K562 (cell line): ENCODE measurements at regions not wholly inside any gene's neighbourhood (a gene's known extent, or its start where the extent isn't known, plus 50 kb on each side); places are given as distances from the start of the nearest gene placed in this dataset.

Source experiments
- ATAC-seq: fragments of 200-7000 bp; cut with Tn5 transposase; 3 replicates; pipeline ENCODE4 v1.9.1; 2020; ENCODE audit warnings: moderate library complexity
- BruUV-seq: library from RNA; stranded (reverse); fragments of 400-500 nt; replicated peaks from 2 replicates; lab custom pipeline; 2021; lab: Mats Ljungman, UMichigan
- CTCF ChIA-PET: fragments of 300-600 bp; formaldehyde crosslinking; extraction: SDS; loops from one replicate; lab custom pipeline; 2021; ENCODE audit warnings: low intra/inter-chr PET ratio; lab: Yijun Ruan, JAX
- POLR2A ChIA-PET: fragments of 300-600, 350-650 bp; sonication (Branson Sonifier 250); formaldehyde crosslinking; extraction: SDS; loops from one replicate; lab custom pipeline; 2021; ENCODE audit warnings: antibody characterized with exemption, inconsistent platforms; lab: Yijun Ruan, JAX
- DNase-seq, 4 experiments: peaks; one replicate each; pipeline versions ENCODE4 v3.0.0 to v3.0.0-alpha.2; 2011 to 2018; ENCODE audit warnings: low spot score in 3 of 4, mixed read lengths in 3 of 4; ENCODE audit errors: extremely low read depth in 1 of 4
- FAIRE-seq: peaks from 2 replicates; lab custom pipeline; 2011; peaks lifted over from hg19 to GRCh38; lab: Jason Lieb, UNC
- H2AFZ ChIP-seq: 2 replicates; pipeline ENCODE4 v1.6.0; 2011; ENCODE audit warnings: low read depth, low read length, control low read depth, inconsistent platforms
- H3K27ac ChIP-seq: fragments of 200-600 bp; 3 replicates; pipeline ENCODE4 v1.8.0; 2011; ENCODE audit warnings: low read depth, mild to moderate bottlenecking, control low read depth, inconsistent platforms, low read length, moderate library complexity, mixed read lengths; ENCODE audit errors: extremely low read depth
- H3K27me3 ChIP-seq, 2 experiments: fragments of 300-600 bp in 1 of 2; 2 replicates in 1 of 2; 3 replicates in 1 of 2; pipeline versions ENCODE4 v1.6.0 to v1.8.0; 2011; ENCODE audit warnings: inconsistent platforms in 2 of 2, low read length in 2 of 2, mild to moderate bottlenecking in 1 of 2, mixed read lengths in 1 of 2, moderate library complexity in 1 of 2; ENCODE audit not compliant: control insufficient read depth in 2 of 2, insufficient read depth in 2 of 2
- H3K36me3 ChIP-seq: fragments of 300-600 bp; 3 replicates; pipeline ENCODE4 v1.8.0; 2011; ENCODE audit warnings: mild to moderate bottlenecking, low read length, inconsistent platforms; ENCODE audit not compliant: control insufficient read depth, insufficient read depth
- H3K4me1 ChIP-seq, 2 experiments: fragments of 200-600 bp in 1 of 2; replicated peaks in 1 of 2; 2 replicates in 1 of 2; 3 replicates in 1 of 2; pipeline versions ENCODE4 v1.5.1 to v1.8.0; 2011; ENCODE audit warnings: inconsistent platforms in 2 of 2, low read length in 2 of 2, mild to moderate bottlenecking in 1 of 2, mixed read lengths in 1 of 2, moderate library complexity in 1 of 2; ENCODE audit not compliant: control insufficient read depth in 2 of 2, insufficient read depth in 2 of 2
- H3K4me2 ChIP-seq: 2 replicates; pipeline ENCODE4 v1.6.1; 2011; ENCODE audit warnings: low read length, control low read depth, inconsistent platforms, mixed read lengths; ENCODE audit not compliant: insufficient read depth
- H3K4me3 ChIP-seq: fragments of 200-600 bp; sonication (generic), shearing (Covaris generic); 2 replicates; pipeline ENCODE4 v1.5.1; 2016; ENCODE audit warnings: control low read depth, inconsistent platforms
- H3K79me2 ChIP-seq: fragments of 200-600 bp; 3 replicates; pipeline ENCODE4 v1.8.0; 2011; ENCODE audit warnings: low read length, inconsistent platforms; ENCODE audit not compliant: control insufficient read depth, insufficient read depth
- H3K9ac ChIP-seq, 2 experiments: 2 replicates each; pipeline versions ENCODE4 v1.6.0 to v1.6.1; 2011; ENCODE audit warnings: low read depth in 2 of 2, low read length in 2 of 2, control low read depth in 1 of 2, inconsistent platforms in 1 of 2, mild to moderate bottlenecking in 1 of 2, mixed read lengths in 1 of 2; ENCODE audit not compliant: insufficient read depth in 1 of 2
- H3K9me1 ChIP-seq: one replicate; pipeline ENCODE4 v1.6.0; 2011; ENCODE audit warnings: inconsistent platforms, mild to moderate bottlenecking, low read length, moderate library complexity; ENCODE audit not compliant: control insufficient read depth, insufficient read depth
- H3K9me3 ChIP-seq: replicated peaks from 2 replicates; pipeline ENCODE4 v1.5.1; 2011; ENCODE audit warnings: low read depth, low read length, inconsistent platforms; ENCODE audit not compliant: control insufficient read depth, insufficient read depth
- H4K20me1 ChIP-seq: replicated peaks from 2 replicates; pipeline ENCODE4 v1.6.1; 2011; ENCODE audit warnings: low read length, inconsistent platforms, mixed read lengths; ENCODE audit not compliant: control insufficient read depth, insufficient read depth
- BRD4 ChIP-seq: fragments of 200-600 bp; sonication (generic); IDR thresholded peaks from 2 replicates; pipeline ENCODE4 v1.6.1; 2017; ENCODE audit warnings: inconsistent platforms
- KAT7 ChIP-seq: sonication (generic); formaldehyde crosslinking; IDR thresholded peaks from 2 replicates; pipeline ENCODE4 v1.8.0; 2022; ENCODE audit warnings: missing genetic modification reagents, mild to moderate bottlenecking, borderline replicate concordance
- MCM5 ChIP-seq: fragments of 450-650 bp; IDR thresholded peaks from 2 replicates; pipeline ENCODE4 v1.6.1; 2016; ENCODE audit warnings: low read depth
- NELFE ChIP-seq: IDR thresholded peaks from 2 replicates; pipeline ENCODE4 v1.6.1; 2011; ENCODE audit warnings: mild to moderate bottlenecking; ENCODE audit not compliant: insufficient read depth, insufficient read length
- TAF15 ChIP-seq: fragments of 200-400 bp; formaldehyde crosslinking; IDR thresholded peaks from 2 replicates; pipeline ENCODE4 v1.6.1; 2017; ENCODE audit warnings: mild to moderate bottlenecking, low read depth, low read length, moderate library complexity
- ZBTB1 ChIP-seq: sonication (generic); formaldehyde crosslinking; IDR thresholded peaks from 2 replicates; pipeline ENCODE4 v1.8.1; 2023; ENCODE audit warnings: missing genetic modification reagents, low read depth, mild to moderate bottlenecking, borderline replicate concordance
- ZNF24 ChIP-seq: fragments of 450-650 bp; IDR thresholded peaks from 2 replicates; pipeline ENCODE4 v1.6.1; 2016
- ZNF436 ChIP-seq: fragments of 250-450, 450-650 bp; sonication (Bioruptor Pico); formaldehyde crosslinking; IDR thresholded peaks from 2 replicates; pipeline ENCODE4 v1.7.0; 2020; ENCODE audit warnings: mild to moderate bottlenecking
- WGBS: fragments of 100-300 bp; shearing (Covaris generic); methylation state at CpG from one replicate; pipeline ENCODE4 v1.1.6; 2016; ENCODE audit warnings: low coverage, mixed read lengths; ENCODE audit not compliant: insufficient coverage; ENCODE audit errors: missing lambda C conversion rate; 5-methylcytosine and 5-hydroxymethylcytosine counted together
- in situ Hi-C: fragments of 300-500 bp; cut with MboI; formaldehyde crosslinking; loops from 4 replicates; pipeline ENCODE4 v1.15.0; 2018; ENCODE audit warnings: inconsistent platforms, mixed read lengths
- intact Hi-C: fragments of 100-400 bp; cut with micrococcal nuclease; formaldehyde crosslinking; loops from 2 replicates; pipeline ENCODE4 v1.14.2; 2022
- TF ChIP-seq, protein P1 (sequence below): sonication (generic); formaldehyde crosslinking; IDR thresholded peaks from 2 replicates; pipeline ENCODE4 v1.5.0; 2020; ENCODE audit warnings: missing genetic modification reagents
- TF ChIP-seq, protein P2 (sequence below): sonication (generic); formaldehyde crosslinking; IDR thresholded peaks from 2 replicates; pipeline ENCODE4 v1.9.0; 2022; ENCODE audit warnings: mild to moderate bottlenecking, missing genetic modification reagents
- TF ChIP-seq, protein P3 (sequence below): fragments of 450-650 bp; IDR thresholded peaks from 2 replicates; pipeline ENCODE4 v1.6.1; 2016; ENCODE audit warnings: antibody characterized with exemption

DNA sequence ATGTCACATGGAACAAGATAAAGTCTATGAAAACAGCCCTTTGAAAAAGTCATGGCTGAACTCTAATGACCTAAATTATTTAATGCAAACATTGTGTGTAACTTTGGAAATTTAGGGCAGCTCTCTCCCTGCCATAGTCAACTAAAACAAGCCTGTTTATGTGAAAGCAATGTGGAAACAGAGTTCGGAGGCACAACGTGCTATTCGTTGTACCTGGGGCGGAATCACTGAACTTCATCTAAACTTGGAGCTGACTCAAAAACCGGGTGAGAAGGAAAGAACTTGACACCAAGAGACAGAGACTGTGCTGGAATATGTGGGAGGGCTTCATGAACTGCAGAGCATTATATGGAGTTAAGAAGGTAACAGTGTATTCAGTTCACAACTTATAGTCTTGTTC lies 764.9 kb upstream of the GOLIM4 start:
- Histone ChIP-seq H3K79me2 (no peaks in the 10 kb centered on the region), H3K9me1 (no peaks in the 10 kb centered on the region), H3K36me3 (no peaks in the 10 kb centered on the region), H4K20me1 (no peaks in the 10 kb centered on the region), H3K27ac (no peak overlapping the region), H3K9me3 (no peaks in the 10 kb centered on the region), H3K9ac (no peak overlapping the region), H3K4me1 (no peaks in the 10 kb centered on the region), H3K27me3 (no peaks in the 10 kb centered on the region), H3K4me3 (no peak overlapping the region), H2AFZ (no peak overlapping the region), H3K4me2 (no peak overlapping the region)
- TF ChIP-seq ZNF436 = no peak
- no peak for TF ChIP-seq NELFE
- no peak for TF ChIP-seq TAF15
- TF ChIP-seq, protein P1, sequence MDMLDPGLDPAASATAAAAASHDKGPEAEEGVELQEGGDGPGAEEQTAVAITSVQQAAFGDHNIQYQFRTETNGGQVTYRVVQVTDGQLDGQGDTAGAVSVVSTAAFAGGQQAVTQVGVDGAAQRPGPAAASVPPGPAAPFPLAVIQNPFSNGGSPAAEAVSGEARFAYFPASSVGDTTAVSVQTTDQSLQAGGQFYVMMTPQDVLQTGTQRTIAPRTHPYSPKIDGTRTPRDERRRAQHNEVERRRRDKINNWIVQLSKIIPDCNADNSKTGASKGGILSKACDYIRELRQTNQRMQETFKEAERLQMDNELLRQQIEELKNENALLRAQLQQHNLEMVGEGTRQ = no peak
- TF ChIP-seq, protein P2, sequence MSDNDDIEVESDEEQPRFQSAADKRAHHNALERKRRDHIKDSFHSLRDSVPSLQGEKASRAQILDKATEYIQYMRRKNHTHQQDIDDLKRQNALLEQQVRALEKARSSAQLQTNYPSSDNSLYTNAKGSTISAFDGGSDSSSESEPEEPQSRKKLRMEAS = no peak
- TF ChIP-seq, protein P3, sequence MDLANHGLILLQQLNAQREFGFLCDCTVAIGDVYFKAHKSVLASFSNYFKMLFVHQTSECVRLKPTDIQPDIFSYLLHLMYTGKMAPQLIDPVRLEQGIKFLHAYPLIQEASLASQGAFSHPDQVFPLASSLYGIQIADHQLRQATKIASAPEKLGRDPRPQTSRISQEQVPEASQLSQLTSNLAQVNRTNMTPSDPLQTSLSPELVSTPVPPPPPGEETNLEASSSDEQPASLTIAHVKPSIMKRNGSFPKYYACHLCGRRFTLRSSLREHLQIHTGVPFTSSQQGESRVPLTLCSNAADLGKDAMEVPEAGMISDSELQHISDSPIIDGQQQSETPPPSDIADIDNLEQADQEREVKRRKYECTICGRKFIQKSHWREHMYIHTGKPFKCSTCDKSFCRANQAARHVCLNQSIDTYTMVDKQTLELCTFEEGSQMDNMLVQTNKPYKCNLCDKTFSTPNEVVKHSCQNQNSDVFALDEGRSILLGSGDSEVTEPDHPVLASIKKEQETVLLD = no peak
- no peak for TF ChIP-seq ZNF24
- no peak for TF ChIP-seq ZBTB1 (CRISPR knock-in tag)
- no peak for TF ChIP-seq BRD4
- no peak for TF ChIP-seq MCM5
- TF ChIP-seq KAT7 = no peak
- ChIA-PET CTCF (no interaction called here), POLR2A (no interaction called here)
- DNase-seq = no peak
- 5% methylated on average over 5 of the region's 5 CpGs for WGBS
- intact Hi-C loops = no loop called here
- ATAC-seq = no peak
- in situ Hi-C loops = no loop called here
- no peak for FAIRE-seq
- no TSS peak for BruUV-seq
